D721Med (cell line): ENCODE measurements at regions not wholly inside any gene's neighbourhood (a gene's known extent, or its start where the extent isn't known, plus 50 kb on each side); places are given as distances from the start of the nearest gene placed in this dataset.

Experiments
- DNase-seq: peaks from one replicate; pipeline ENCODE4 v3.0.0; 2011; ENCODE audit warnings: low spot score; ENCODE audit not compliant: insufficient read length
- FAIRE-seq: peaks from 2 replicates; lab custom pipeline; 2011; peaks lifted over from hg19 to GRCh38; lab: Jason Lieb, UNC
- TF ChIP-seq, protein P1 (sequence below): IDR thresholded peaks from 2 replicates; pipeline ENCODE4 v1.5.1; 2012; ENCODE audit warnings: mild to moderate bottlenecking, control low read depth; ENCODE audit not compliant: insufficient read depth; ENCODE audit errors: missing control alignments

DNA sequence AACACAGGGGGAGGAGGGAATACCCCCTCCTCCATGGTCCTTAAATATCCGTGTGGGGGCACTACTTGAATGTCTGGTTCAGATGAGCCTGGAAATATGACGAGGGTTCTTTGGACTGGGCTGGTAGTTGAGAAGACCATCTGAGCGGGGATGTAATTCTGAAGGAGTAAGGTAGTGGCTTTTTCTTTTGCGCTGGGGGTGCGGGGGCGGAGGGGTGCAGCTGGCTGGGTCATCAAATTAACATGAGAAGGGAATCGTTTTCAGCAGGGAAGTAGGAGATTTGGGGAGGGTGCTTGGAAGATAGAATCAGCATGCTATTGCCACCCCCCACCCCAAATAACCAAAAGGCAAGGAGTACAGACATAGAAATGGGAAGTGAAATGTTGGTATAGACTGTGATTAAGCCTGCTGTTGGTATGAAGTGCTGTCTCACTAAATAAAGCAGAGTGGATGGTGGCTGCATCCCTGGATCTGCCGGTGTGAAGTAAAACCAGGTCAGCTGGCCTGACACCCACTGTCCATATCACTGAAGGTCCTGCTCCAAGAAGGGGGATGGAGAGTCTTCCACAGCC is 121.9 kb upstream of the HSD17B12 start:
- FAIRE-seq (no peak), DNase-seq (no peak)
- TF ChIP-seq, protein P1, sequence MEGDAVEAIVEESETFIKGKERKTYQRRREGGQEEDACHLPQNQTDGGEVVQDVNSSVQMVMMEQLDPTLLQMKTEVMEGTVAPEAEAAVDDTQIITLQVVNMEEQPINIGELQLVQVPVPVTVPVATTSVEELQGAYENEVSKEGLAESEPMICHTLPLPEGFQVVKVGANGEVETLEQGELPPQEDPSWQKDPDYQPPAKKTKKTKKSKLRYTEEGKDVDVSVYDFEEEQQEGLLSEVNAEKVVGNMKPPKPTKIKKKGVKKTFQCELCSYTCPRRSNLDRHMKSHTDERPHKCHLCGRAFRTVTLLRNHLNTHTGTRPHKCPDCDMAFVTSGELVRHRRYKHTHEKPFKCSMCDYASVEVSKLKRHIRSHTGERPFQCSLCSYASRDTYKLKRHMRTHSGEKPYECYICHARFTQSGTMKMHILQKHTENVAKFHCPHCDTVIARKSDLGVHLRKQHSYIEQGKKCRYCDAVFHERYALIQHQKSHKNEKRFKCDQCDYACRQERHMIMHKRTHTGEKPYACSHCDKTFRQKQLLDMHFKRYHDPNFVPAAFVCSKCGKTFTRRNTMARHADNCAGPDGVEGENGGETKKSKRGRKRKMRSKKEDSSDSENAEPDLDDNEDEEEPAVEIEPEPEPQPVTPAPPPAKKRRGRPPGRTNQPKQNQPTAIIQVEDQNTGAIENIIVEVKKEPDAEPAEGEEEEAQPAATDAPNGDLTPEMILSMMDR, result no peak

DNA sequence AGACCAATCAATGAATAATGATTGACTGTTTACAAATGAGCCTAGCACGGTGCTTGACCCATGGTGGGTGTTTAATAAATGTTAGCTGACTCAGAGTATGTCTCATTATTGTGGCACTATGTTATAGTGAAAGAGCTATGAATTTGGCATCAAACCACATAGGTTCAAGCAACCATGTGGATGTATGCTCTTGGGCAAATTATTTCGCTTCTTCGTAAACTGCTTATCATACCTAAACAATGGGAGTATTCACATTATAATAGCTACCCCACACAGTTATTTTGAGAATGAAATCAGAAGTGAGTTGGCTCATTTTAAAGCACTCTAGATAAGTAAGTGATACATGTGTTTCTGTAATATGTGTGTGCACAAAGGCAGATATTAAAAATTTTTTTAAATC is 118.7 kb upstream of the HSD17B12 start:
- FAIRE-seq, result no peak
- DNase-seq, result no peak
- TF ChIP-seq, protein P1, result no peak

DNA sequence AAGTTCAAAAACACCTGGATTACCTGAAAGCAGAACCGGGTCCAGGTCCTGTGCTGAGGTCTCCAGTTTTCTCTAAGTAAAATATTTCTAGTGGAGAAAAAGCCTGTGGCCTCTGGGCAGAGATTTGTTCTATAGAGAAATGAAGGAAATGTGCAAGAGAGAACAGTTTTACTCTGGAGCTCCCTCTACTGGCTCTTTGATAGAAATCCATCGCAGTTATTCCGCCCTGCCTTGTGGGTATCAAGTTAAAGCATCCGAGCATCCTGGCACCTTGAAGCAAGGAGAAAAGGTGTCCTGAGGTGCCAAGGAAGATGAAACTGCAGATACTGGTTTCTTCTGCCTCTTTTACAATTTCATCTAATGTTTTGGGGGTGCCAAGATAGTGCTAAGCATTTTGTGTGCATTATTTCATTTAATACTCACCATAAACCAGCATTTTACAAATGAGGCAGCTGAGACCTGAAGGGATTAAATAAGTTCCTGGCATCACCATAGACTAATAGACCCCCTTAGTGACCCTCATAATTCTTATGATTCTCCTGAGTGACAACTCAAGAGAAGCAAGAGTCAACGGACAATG is 113.1 kb upstream of the HSD17B12 start:
- no peak for FAIRE-seq
- no peak for DNase-seq
- TF ChIP-seq, protein P1, result peak; percentile 64

DNA sequence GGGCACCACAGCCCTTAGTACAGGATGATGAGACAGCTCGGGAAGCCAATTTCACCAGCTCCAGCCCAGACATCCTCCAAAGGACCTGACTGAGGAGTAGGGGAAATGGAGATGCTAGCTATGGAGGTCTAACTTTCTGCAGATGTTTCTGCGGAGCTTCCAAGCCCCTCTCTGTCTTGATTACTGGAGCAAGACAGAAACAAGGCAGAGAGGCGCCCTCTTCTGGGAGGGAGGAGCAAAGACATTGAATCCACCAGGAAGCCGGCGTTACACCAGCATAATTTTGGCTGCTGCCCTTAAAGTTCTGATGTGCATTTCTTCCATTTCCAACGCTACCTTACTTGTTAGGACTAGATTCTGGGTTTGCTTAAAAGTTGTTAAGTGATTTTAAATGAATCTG is 107.3 kb upstream of the HSD17B12 start:
- DNase-seq (no peak), FAIRE-seq (no peak)
- TF ChIP-seq, protein P1, result peak; percentile 57

DNA sequence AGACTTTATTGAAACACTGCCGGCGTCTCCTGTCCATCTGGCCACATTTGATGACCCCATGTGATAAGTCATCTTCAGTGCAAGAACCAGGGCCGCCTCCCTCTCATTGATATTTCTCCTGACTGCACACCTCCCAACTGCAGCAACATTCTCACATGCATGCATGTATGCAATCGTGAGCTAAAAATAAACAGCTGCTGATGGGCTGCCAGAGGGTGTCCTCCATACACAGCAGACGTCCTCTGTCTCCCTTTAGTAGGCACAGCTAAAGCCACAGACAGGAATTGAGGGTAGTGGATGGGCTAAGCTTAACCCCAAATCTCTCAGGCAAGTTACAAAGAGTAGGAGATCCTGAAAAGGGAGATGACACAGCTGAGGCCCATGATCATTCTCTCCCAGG is 106.7 kb upstream of the HSD17B12 start:
- DNase-seq, result no peak
- TF ChIP-seq, protein P1, result no peak
- no peak for FAIRE-seq

DNA sequence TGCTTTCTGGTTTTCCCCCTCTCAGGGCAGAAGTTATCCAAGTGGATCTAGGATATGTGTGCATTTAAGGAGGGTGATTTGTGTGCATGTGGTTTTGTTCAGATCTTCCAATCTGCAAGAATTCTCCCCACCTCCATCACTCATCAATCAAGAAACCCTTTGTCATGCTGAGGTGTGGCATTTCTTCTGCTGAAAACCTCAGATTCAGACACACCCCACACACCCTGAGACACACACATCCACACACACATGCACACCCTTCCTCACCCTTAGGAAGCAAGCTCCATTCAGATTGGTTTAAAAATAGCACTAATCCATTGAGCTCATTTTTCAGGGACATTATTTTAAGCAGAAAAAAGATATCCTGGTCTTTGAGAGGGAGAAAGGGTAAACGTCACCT is 106.1 kb upstream of the HSD17B12 start:
- TF ChIP-seq, protein P1, result no peak
- no peak for FAIRE-seq

More for the DNA sequence above, 106.1 kb upstream of the HSD17B12 start:
- DNase-seq, result no peak
